Vagina (tissue), 2 donors: ENCODE measurements at regions not wholly inside any gene's neighbourhood (a gene's known extent, or its start where the extent isn't known, plus 50 kb on each side); places are given as distances from the start of the nearest gene placed in this dataset.

Experiments used
- CTCF ChIP-seq, 3 experiments: fragments of 450-650 bp in 2 of 3; fragments of 200-600 bp in 1 of 3; sonication (generic) in 1 of 3; IDR thresholded peaks; one replicate each; pipeline ENCODE4 v1.5.1; 2017 to 2019; ENCODE audit warnings: antibody characterized with exemption in 3 of 3, mild to moderate bottlenecking in 2 of 3, moderate library complexity in 2 of 3
- POLR2AphosphoS5 ChIP-seq, 2 donors: sonication (generic); formaldehyde crosslinking; IDR thresholded peaks; one replicate each; pipeline ENCODE4 v1.9.0; 2017; ENCODE audit warnings: antibody characterized with exemption in 2 of 2, mild to moderate bottlenecking in 2 of 2, low read depth in 1 of 2; ENCODE audit not compliant: insufficient read depth in 1 of 2

- no peak for TF ChIP-seq POLR2AphosphoS5 (IDR thresholded peaks at IDR 0.05; ENCODE audit: insufficient read depth in 1 of 2, low read depth in 1 of 2)
- TF ChIP-seq CTCF (IDR thresholded peaks at IDR 0.05), result no peak
Measured at GRCh38 chr6:4258733-4259132, 123.4 kb upstream of the ECI2 start.
